ENCODE measurements at regions not wholly inside any gene's neighbourhood (a gene's known extent, or its start where the extent isn't known, plus 50 kb on each side); places are given as distances from the start of the nearest gene placed in this dataset.
A peak's percentile ranks its signal among the peaks of the same experiment; 100 is the strongest.

DNA sequence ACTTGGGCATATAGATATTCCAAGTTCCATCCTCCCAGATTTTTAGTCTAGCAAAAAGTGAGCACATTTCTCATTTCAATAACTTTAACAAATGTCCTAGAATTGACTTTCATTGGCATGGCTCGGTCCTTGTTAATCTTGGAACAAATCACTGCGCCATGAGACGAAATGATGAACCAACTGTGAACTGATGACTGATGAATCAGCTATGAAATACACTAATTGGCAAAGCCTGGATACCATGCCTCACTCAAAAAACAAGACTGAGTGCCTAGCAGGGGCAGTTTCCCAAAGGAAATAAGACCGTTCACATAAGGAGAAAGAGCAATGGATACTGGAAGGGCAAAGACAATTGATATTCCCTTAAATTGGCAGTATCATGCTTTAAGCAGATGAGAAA lies 248.6 kb upstream of the VEGFC start:
- CTCF ChIA-PET: interaction anchor here (0.9 kb wide), 1 partner anchor 246 kb away, joined by 3 read pairs; no protein-coding TSS in a partner anchor
- Histone ChIP-seq H3K36me3 (ENCODE audit: control insufficient read depth, insufficient read depth, low read length) (no peaks in the 10 kb centered on the region), H3K4me3 (ENCODE audit: low read depth, low read length) (no peak overlapping the region), H3K27me3 (ENCODE audit: control insufficient read depth, insufficient read depth, low read length) (no peaks in the 10 kb centered on the region)
- TF ChIP-seq CTCF (IDR thresholded peaks at IDR 0.05; ENCODE audit: insufficient read depth, low read depth, low read length): no peak
- POLR2A ChIA-PET: no interaction called here
- DNase-seq (ENCODE audit: low read depth): no peak

- no peak for DNase-seq (ENCODE audit: low read depth)
- TF ChIP-seq CTCF (IDR thresholded peaks at IDR 0.05; ENCODE audit: insufficient read depth, low read depth, low read length): peak; percentile 84
- no peaks in the 10 kb centered on the region for H3K27me3 ChIP-seq (ENCODE audit: control insufficient read depth, insufficient read depth, low read length)
- no peak overlapping the region for H3K4me3 ChIP-seq (ENCODE audit: low read depth, low read length)
- H3K36me3 ChIP-seq (ENCODE audit: control insufficient read depth, insufficient read depth, low read length): no peaks in the 10 kb centered on the region
- ChIA-PET POLR2A (no interaction called here), CTCF (interaction anchor here (0.5 to 2.2 kb wide), 55 partner anchors 9 to 672 kb away, joined by 3 to 28 read pairs (median 4); partner anchors contain the start of gene VEGFC)
Observed at GRCh38 chr4:177047070-177047850, 254.5 kb upstream of the VEGFC start.

- H3K36me3 ChIP-seq (ENCODE audit: control insufficient read depth, insufficient read depth, low read length): no peaks in the 10 kb centered on the region
- TF ChIP-seq CTCF (IDR thresholded peaks at IDR 0.05; ENCODE audit: insufficient read depth, low read depth, low read length): no peak
- ChIA-PET CTCF (interaction anchor here (0.5 to 2.2 kb wide), 48 partner anchors 8 to 669 kb away, joined by 3 to 28 read pairs (median 4); partner anchors contain the start of gene VEGFC), POLR2A (no interaction called here)
- no peak overlapping the region for H3K4me3 ChIP-seq (ENCODE audit: low read depth, low read length)
- H3K27me3 ChIP-seq (ENCODE audit: control insufficient read depth, insufficient read depth, low read length): no peaks in the 10 kb centered on the region
- no peak for DNase-seq (ENCODE audit: low read depth)
Observed at GRCh38 chr4:177047851-177048174, 255.1 kb upstream of the VEGFC start.

DNA sequence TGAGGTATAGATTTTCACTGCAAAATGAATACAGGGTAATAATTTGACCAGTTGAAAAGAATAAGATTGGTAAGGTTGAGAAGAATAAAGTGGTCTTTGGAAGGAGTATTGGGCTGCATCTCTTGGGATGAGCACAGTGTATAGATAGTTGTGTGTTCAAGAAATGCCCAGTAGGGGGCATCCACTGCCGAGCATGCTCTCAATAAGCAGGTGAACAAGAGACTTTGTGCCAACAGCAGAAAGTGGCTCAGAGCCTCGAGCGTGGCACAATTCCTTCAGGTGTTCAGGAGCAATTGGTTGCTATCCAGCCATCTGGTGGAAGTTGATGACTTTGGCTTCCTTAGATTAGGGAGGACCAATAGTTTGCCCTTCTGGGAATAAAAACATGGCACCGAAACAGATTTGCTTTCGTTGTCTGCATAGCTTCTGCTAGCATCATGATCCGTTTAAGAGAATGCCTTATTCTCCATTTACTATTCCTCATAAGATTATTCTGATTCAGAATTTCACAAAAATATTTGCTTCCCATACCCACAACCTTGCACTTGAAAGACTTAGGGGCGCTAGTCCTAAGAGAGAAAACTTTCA lies 258.1 kb upstream of the NEIL3 start:
- H3K27me3 ChIP-seq (ENCODE audit: control insufficient read depth, insufficient read depth, low read length): no peaks in the 10 kb centered on the region
- TF ChIP-seq CTCF (IDR thresholded peaks at IDR 0.05; ENCODE audit: insufficient read depth, low read depth, low read length): peak; percentile 27; the same call in 1 of the 2 replicates
- POLR2A ChIA-PET: no interaction called here
- H3K4me3 ChIP-seq (ENCODE audit: low read depth, low read length): no peak overlapping the region
- DNase-seq (ENCODE audit: low read depth): no peak
- no peaks in the 10 kb centered on the region for H3K36me3 ChIP-seq (ENCODE audit: control insufficient read depth, insufficient read depth, low read length)
- CTCF ChIA-PET: interaction anchor here (0.7 to 1.2 kb wide), 2 partner anchors 13 to 35 kb away, joined by 3 to 6 read pairs; no protein-coding TSS in a partner anchor

GRCh38 chr4:177052211-177052934 lies 257.3 kb upstream of the NEIL3 start:
- no peak for TF ChIP-seq CTCF (IDR thresholded peaks at IDR 0.05; ENCODE audit: insufficient read depth, low read depth, low read length)
- no peak for DNase-seq (ENCODE audit: low read depth)
- Histone ChIP-seq H3K27me3 (ENCODE audit: control insufficient read depth, insufficient read depth, low read length) (no peaks in the 10 kb centered on the region), H3K36me3 (ENCODE audit: control insufficient read depth, insufficient read depth, low read length) (no peaks in the 10 kb centered on the region), H3K4me3 (ENCODE audit: low read depth, low read length) (no peak overlapping the region)
- ChIA-PET CTCF (interaction anchor here (1.2 kb wide), 1 partner anchor 13 kb away, joined by 6 read pairs; no protein-coding TSS in a partner anchor), POLR2A (no interaction called here)
